GM19397 (cell line): ENCODE measurements at regions not wholly inside any gene's neighbourhood (a gene's known extent, or its start where the extent isn't known, plus 50 kb on each side); places are given as distances from the start of the nearest gene placed in this dataset.

ENCODE experiments used
- ATAC-seq: cut with Tn5 transposase; IDR thresholded peaks from one replicate; pipeline ENCODE4 v1.9.1; 2021; ENCODE audit warnings: mild to moderate bottlenecking, moderate library complexity; ENCODE audit not compliant: unreplicated experiment

DNA sequence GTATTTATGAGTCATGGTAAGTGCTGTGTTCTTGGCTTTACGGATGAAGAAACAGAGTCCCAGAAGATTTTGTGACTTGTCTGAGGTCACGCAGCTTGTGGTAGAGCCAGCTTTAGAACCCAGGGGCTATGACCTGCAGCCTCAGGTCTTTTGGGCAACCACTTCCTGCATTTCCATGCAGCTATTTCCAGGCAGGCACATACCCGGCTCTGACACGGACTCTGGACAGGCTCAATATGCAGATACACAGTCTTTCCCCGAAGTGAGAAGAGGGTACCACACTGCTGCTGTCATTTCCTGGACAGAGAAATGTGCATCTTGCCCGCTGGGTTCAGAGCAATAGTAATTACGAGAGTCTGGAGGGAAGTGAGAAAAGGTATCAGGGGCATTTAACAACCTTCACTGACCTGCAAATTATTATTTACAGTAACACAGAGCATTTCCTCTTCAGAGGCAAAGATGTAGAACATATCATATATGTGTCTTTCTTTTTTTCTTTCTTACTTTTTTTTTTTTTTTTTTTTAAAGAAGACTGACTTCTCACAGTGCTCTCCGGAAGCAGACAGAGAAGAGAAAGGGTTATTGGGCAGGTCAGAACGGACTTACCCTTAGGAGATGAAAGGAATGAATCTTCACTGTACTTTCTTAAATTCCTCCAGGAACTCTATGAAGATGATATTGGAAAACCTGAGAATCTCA, 185.1 kb downstream of the CLIC5 start:
- peak; percentile 96 for ATAC-seq

DNA sequence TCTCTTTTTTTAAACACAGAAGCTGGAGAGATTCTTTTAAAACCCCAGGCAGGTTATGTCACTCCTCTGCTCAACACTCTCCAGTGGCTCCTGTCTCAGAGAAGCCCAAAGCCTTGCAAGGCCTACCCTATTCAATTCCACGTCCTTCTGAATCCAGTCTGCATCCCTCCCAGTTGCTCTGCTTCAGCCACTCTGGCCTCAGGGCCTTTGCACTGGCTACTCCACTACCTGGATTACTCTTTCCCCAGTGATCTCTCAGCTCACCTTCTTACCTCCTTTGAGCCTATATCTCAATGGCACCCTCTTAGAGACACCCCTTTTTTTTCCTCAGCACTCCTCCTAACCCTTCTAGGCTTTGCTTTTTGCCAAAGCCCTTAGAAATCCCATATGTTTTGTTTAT, 185.8 kb downstream of the CLIC5 start:
- ATAC-seq: no peak

DNA sequence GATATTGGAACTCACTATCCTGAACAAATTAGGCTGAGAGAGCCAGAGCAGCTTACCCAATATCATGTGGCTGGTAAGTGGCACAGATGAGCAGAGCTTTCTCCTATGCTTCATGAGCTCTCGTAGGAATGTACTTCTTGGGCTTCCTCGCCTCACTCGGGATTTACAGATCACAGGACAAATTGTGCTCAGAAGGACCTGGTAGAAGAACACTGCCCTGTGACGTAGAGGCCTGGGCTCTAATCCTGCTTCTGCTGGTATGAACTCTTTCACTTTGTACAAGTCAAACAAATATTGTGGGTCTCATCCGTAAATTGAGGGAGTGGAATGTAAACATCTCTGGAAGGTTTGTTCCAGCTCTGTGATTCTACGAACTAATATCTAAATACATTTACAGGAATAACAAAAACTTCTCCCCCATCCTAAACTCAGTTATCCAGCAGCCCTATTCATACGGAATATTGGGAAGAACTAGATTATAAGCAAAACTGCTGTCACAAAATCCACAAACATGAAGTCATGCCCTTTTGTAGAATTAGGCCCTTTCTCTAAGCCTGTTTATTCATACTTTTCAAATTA, 187.6 kb downstream of the CLIC5 start:
- ATAC-seq: no peak

DNA sequence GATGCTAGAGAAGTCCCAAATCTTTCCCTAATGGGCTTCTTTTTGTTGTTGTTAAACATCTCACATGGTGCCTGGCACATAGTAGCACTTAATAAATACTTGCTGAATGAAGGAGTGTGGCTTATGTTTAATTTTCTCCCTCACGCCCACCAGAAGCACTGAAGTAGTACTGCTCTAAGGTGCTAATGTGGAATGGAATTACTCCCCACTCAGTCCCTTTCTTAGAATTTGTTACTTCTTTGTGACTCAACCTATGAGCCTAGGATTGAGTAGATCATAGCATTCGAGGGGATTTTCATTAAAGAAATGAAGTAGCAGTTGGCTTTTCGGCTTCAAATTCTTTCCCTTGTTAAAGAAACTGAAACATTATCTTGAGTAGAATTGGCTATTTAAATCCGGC, 192.8 kb downstream of the CLIC5 start:
- no peak for ATAC-seq

DNA sequence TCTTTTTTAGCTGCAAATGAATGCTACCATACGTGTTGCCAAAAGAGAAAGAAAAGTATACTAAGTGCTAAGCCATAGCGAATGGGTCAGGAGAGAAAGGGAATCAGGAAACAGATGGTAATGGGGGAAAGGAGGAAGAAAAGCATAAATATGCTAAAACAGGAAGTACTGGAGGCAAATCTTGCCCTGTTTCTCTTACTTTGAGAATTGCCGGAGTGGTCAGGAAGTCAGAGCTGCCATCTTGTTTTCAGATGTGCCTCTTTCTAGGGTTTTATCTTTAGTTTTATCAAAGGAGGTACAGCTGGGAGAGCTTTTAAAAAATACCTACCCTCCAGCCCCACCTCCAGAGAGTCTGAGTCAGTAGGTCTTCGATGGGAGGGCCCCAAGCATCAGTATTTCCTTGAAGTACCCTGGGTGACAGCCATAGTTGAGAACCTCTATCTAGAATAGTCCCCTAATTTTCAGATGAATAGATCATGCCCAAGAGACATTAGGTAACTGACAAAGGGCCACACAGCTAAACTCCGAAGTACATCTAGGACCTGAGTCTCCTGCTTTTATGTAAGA, 193.3 kb downstream of the CLIC5 start:
- ATAC-seq: no peak

DNA sequence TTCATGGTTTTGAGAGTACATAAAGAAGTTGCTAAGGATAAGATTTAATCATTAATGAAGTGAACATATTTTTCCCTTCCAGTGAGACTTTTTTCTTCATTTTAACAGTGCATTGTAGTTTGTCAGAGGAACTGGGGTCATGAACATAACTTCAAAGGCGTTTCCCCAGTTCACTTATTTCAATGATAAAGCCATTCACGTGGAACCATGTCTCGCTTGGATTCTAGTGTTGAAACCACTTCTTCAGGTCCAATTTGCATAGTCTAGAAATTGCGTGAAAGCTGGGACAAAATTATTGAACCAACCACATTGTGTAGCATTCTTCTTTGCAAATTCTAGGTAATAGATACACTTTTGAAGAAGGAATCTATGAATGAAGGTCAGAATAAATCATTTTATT, 197.0 kb downstream of the CLIC5 start:
- no peak for ATAC-seq

DNA sequence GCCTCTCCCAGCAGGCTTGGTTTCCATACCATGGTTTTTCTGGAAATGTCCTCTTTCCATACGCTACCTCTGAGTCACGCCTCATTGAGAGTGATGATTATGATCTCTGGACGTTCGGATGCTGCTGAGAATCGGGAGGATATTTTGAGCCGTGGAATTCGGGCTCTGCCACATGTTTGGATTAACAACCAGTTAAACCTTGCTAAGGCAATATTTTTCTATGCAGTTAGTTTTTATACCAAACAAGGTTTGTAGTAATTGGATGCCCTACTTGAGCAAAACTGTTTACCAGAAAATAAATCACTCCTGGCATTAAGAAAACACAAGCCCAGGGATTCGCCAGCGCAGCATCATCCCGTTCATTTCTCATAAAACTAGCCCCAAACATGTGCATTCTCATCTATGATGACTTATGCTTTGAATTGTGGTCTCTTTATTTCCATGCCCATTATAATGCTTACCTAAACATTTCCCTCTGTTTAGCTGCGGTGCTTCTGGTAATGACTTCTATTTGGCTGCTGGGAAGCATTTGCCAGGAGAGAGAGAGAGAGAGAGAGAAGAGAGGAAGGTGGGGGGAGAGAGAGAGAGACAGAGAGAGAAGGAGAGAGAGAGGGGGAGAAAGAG, 198.9 kb downstream of the CLIC5 start:
- ATAC-seq: no peak

DNA sequence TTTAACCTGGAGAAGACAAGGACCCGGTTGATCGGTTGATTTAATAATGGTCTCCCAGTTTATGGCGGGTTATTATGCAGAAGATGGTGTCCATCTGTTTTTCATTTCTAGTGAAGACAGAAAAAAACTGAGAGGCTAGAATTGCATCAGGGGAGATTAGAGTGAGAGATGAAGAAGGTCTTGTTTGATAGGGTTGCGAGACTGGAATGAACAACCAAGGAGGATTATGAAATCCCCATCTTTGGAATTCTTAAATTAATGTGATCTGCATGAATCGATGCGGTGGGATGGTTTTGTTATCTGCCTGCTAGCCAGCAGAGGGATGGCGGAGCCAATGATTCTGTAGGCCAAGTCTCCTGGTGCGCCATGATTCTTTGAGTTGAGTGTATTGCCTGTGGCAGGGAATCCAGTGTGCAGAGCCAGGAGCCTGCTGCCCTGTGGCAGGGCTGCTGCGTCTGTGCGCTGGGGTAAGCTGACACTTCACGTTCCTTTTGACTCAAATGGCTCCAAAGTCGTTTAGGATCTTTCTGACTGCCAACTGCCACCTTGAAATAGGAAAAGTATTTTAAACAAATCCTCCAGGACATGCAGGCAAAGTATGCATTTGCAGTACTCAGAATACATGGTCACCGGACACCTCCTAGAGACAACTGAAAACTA, 200.1 kb downstream of the CLIC5 start:
- ATAC-seq: no peak

DNA sequence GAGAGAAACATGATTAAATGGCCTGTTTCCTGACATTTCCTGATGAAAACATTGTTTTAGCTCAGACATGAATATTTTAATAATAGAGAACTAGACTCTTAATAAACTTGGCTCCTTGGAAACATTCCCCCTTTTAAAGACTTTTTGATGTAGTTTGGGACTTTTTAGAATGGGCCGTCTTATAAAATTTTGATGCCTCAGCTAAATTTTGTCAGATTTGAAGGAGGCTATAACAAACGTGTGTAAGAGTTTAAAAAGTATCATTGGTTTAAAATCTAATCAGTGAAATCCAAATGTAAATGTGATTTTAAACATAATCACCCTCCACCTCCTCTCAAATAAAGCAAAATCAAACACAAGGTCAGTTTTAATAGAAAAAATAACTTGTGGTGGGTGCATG, 200.9 kb downstream of the CLIC5 start:
- ATAC-seq: no peak

DNA sequence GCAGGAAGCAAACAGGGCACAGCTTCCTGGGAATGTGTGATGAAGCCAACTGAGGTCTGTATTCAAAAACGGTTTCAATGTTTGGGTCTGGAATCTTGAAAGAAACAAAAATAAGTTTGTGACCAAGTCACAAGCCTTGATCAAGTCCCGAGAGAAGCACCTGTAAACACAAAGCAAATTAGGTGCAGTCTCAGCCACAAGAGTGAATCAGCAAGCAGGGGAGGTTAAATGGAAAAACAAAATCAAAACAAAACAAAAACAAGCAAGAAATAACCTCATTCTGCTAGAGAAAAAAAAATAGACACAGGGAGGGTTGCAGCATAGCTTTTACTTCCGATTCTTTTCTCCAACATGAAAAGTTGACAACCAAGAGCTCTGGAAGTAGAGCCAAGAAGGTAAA, 201.7 kb downstream of the CLIC5 start:
- no peak for ATAC-seq

DNA sequence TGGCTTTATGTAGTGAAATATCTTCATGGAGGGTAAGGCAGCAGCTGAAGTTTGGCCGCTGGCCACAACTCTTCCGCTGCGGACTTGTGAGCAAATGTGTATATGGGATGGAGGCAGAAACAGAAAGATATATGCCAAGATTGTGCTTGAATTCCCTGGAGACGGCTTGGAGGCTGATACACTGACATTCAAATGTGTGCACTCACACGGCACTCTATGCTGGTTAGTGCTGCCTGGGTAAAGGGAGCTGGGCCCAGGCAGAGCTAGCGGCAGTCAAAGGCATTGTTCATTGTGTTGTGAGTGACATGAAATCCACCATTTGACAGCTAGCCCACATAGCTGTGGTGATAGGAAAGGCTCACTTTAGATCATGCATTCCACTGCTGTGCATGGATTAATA, 202.7 kb downstream of the CLIC5 start:
- no peak for ATAC-seq

DNA sequence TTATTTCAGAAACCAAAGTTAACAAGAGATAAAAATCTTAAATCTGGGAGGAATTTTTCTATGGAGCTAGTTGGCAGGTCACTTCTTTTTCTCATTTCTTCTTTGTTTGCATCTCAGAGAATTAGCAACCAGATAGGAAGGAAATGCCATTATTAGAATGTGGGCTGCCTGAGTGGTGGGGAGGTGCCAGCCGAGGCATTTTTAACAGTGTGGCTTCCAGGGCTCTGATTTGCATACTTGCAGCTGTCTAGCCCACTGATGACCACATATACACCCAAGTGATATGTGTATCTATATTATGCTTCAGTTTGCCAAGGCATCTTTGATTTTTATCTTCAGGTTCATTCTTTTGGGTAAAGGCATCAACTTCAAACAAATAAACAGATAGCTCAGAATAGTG, 206.7 kb downstream of the CLIC5 start:
- peak; percentile 76 for ATAC-seq

DNA sequence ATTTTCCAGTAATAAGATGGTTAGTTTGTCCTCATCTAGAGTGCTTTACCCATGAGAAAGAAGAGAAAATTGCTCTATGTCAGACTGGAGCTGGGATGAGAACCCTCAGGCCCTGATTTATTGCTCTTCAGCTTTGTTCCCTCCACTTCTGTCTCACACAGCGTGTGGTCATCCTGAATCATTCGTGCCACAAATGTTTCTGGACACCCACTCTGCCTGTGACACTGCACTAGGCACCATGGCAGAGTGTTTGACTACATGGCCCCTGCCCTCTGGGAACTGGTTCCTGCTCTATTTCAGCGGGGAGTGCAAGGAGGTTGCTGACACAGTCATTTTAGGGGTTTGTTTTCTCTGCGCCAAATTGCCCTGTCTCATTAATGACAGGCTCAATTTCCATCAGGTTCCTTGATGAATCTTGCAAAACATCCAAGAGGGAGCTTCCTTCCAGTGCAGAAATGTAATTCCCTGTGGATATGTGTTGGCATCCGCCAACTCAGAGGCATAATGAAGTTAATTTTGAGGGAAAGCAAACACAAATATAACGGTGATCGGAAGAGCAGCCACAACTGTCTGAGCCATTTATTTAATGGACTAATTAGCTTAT, 207.5 kb downstream of the CLIC5 start:
- no peak for ATAC-seq

DNA sequence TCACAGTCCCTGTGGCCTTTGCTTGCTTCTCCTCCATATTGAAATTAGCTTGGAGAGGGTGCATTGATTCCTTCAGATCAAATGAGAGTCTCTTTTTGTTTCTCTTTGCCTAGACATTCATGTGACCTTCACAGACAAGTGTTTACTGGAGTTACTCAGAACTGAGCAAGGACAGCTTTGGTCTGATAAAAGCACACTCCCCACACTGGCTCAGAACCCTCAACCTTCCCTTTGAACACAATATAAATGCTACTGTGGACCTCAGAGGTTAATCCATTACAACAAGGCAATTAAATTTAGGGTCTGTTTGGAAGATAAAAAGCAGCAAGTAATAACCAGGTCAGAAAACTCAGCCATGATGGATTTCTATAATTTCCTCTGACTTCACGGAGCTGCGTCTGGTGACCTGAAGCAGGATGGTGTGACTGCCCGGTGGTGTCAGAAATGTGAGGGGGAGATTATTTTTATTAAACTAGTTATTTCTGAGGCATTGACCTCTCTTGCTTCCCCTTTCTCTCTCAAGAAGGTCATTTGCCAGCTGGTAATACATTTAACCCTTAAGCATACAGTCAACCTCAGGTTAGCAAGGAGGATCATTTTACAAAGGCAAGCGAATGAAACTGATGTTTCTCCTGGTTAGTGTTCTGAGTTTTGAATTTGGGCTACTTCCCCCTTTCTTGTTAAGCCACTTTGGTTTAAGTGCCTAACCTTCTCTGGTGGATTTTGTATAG, 208.2 kb downstream of the CLIC5 start:
- no peak for ATAC-seq

DNA sequence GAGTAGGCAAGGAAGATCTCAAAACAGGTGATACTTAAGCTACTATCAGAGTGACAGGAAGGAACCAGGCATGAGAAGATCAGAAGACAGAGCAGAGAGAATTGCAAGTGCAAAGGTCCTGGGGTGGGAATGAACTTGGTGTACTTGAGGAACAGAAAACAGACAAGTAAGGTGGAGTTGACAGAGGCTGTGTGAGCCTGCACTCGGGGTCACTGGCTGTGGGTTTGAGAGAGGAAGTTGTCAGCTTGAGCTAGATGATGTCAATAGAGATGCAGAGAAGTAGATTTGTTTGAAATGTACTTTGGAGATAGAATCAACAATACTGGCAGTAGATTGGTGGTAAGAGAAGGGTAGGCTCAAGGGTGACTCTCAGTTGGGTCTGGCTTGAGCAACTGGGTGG, 209.5 kb downstream of the CLIC5 start:
- no peak for ATAC-seq

DNA sequence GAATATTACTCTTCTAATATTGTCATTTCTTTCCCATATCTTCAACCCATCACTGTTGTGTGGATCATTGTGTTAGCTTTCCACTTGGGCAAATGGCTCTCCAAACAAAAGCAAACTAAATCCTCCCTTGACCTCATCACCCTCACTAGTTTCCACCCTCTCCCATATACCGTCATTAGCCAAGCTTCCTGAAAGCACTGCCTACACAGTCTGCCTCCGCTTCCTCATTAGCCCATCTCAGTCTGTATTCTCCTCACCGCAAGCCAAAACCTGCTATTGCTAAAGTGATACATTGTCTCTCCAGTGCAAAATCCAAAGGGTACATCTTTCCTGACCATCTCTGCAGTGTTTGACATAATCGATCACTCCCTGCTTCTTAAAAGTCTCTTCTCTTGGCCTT, 212.6 kb downstream of the CLIC5 start:
- ATAC-seq: no peak

DNA sequence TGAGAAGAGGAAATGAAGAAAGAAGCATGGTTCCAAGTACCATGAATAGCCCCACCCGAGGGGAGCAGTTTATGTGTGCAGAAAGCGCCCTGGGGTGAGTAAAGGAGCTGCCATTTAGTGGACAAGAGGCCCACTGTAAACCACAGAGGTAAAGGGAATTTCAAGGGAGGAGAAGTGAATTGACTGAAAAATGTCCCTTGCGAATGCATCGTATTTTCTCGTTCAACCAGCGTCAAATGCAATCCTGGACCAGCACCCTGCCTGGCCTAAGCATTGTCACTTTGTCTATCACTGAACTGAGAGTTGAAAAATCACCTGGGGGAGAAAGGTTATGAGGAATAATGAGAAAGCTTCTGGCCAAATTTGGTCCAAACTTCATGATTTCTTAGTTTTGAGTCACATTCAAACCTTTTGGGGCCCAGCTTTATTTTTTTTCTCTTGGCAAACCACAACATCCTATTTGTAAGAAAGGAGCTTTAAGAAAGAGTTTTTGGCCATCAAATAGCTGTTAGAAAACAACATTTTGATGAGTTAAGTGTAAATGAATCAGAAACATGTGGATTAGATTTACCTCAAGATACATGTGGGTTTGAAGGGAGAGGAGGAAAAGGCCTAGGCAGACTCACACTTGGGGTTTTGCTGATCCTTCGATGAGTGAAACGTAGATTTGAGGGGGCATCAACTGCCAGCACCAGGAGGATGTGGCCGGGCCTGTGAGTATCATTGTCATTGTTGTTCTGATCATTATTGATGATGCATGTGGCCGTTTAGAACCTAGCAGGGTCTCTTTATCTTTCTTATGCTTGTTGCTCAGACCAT, 214.0 kb downstream of the CLIC5 start:
- ATAC-seq: no peak

DNA sequence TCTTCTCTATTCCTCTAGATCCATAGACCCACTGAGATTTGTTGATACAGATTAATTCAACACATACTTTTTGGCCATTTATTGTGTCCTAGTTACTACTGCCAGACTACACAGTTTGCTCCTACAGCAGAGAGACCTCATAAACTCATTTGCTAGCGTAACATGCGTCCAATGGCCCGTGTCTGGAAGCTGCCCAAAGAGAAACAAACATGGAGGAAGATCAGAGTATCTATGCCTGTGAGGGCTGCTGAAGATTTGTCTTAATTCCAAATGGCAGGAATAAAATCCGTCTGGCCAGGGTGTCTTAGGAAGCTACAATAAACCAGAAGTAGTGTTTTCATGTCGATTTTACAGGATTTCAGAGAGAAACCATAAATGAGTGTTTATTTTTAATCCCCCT, 214.7 kb downstream of the CLIC5 start:
- ATAC-seq: no peak

DNA sequence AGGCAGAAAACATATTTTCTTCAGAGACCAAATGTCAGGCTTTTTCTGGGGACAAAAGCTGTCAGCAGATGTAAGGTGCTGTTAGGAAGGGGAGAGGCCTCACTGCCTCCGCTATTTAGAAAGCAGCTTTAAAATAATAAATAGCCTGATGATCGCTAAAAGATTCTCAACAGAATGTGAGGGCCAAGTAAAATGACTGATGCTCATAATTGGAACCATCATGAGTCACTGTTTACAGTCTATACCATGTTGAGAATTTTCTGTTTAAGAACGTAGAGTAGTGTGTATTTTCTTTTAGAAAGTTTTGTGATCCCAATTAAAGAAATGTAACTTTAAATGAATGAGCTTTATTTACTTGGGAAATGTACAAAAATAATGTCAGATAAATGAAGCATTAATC, 220.0 kb downstream of the CLIC5 start:
- ATAC-seq: no peak

DNA sequence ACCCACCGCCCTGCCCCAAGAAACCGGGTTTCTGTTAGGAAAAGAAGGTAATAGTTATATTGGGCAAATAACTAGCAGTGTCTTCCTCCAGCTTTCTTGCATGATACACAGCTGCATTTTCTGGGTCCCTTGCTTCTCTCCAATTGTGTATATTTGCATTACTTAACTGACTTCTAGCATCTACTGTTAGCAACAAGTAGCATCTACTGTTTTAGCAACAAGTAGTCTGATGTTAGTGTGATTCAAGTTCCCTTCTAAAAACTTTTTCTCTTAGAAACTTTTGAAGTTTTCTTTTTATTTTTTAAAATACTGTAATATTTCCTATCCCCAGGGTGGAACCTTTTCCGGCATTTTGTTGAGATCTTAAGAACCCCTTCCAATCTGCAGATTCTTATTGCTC, 221.2 kb downstream of the CLIC5 start:
- ATAC-seq: no peak
